ENCODE measurements at regions not wholly inside any gene's neighbourhood (a gene's known extent, or its start where the extent isn't known, plus 50 kb on each side); places are given as distances from the start of the nearest gene placed in this dataset.

DNA sequence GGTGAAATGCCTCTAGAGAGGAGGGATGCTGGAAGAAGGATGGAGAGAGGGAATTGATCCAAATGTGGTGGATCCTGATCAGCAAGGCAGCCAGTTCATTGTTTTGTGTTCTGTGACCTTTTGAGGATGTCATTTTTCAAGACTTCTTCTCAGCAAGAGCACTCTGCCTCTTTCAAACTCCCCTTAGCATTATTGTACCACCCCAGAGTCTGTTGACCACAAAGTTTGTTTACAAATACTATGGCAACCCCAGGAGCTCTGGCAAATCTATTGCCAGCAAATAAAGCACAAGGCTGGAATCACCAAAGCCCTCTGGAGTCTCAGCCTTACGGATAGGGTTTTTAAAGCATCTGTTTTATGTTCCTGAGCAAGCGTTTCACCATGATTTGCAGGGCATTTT, 76.2 kb upstream of the SLC1A3 start:
- no peak for TF ChIP-seq POLR2A (IDR thresholded peaks at IDR 0.05)
- TF ChIP-seq, protein P1, sequence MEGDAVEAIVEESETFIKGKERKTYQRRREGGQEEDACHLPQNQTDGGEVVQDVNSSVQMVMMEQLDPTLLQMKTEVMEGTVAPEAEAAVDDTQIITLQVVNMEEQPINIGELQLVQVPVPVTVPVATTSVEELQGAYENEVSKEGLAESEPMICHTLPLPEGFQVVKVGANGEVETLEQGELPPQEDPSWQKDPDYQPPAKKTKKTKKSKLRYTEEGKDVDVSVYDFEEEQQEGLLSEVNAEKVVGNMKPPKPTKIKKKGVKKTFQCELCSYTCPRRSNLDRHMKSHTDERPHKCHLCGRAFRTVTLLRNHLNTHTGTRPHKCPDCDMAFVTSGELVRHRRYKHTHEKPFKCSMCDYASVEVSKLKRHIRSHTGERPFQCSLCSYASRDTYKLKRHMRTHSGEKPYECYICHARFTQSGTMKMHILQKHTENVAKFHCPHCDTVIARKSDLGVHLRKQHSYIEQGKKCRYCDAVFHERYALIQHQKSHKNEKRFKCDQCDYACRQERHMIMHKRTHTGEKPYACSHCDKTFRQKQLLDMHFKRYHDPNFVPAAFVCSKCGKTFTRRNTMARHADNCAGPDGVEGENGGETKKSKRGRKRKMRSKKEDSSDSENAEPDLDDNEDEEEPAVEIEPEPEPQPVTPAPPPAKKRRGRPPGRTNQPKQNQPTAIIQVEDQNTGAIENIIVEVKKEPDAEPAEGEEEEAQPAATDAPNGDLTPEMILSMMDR (IDR thresholded peaks at IDR 0.05): no peak

Data from lower leg skin (tissue), 3 donors.